NT2/D1 (cell line): ENCODE measurements at regions not wholly inside any gene's neighbourhood (a gene's known extent, or its start where the extent isn't known, plus 50 kb on each side); places are given as distances from the start of the nearest gene placed in this dataset.

Experiments
- SUZ12 ChIP-seq: IDR thresholded peaks from 2 replicates; pipeline ENCODE4 v1.6.1; 2011; ENCODE audit not compliant: insufficient read length, insufficient read depth; ENCODE audit errors: extremely low read depth
- ZNF274 ChIP-seq: IDR thresholded peaks from 2 replicates; pipeline ENCODE4 v1.6.1; 2011; ENCODE audit warnings: mild to moderate bottlenecking, low read depth, low read length

GRCh38 chr3:31167666-31168065, 273.2 kb upstream of the GADL1 start:
- TF ChIP-seq SUZ12 (no peak), ZNF274 (no peak)
